OCI-LY3 (cell line): ENCODE measurements at regions not wholly inside any gene's neighbourhood (a gene's known extent, or its start where the extent isn't known, plus 50 kb on each side); places are given as distances from the start of the nearest gene placed in this dataset.

Source experiments
- EZH2phosphoT487 ChIP-seq: fragments of 200-600 bp; shearing (Covaris generic); IDR thresholded peaks from 2 replicates; pipeline ENCODE4 v1.6.1; 2018; ENCODE audit warnings: antibody characterized with exemption, mixed run types, low read depth
- TF ChIP-seq, protein P1 (sequence below): fragments of 200-600, 300-600 bp; sonication (generic); IDR thresholded peaks from 2 replicates; pipeline ENCODE4 v1.5.1; 2014; ENCODE audit warnings: antibody characterized with exemption, low read length, low read depth

DNA sequence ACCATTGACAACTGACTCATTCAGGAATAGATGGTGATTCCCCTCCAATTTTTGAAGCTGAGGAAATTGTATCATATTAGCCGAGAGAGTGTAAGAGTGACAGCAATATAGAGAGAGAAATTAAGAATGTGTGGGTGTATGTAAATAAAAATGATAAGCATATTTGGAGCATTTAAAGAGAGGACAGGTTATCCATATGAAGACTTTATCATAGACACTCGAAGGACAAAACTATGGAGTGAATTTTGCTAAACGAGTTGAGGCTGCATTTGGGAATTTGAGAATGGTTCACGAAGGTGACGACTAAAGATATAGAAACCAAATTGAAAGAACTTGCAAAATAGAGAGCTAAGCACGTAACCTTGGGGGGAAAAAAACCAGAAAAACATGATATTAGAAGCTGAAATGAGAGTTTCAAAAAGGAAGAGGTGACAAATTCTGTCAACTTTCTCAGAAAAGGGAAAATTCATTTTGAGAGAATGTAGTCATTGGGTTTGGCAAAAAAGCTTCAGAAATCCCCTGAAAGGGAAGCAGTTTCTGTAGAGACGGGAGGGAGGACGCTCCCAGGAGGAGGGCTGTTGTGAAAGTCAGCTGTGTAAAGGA, 129.7 kb downstream of the KCNJ2 start:
- TF ChIP-seq, protein P1, sequence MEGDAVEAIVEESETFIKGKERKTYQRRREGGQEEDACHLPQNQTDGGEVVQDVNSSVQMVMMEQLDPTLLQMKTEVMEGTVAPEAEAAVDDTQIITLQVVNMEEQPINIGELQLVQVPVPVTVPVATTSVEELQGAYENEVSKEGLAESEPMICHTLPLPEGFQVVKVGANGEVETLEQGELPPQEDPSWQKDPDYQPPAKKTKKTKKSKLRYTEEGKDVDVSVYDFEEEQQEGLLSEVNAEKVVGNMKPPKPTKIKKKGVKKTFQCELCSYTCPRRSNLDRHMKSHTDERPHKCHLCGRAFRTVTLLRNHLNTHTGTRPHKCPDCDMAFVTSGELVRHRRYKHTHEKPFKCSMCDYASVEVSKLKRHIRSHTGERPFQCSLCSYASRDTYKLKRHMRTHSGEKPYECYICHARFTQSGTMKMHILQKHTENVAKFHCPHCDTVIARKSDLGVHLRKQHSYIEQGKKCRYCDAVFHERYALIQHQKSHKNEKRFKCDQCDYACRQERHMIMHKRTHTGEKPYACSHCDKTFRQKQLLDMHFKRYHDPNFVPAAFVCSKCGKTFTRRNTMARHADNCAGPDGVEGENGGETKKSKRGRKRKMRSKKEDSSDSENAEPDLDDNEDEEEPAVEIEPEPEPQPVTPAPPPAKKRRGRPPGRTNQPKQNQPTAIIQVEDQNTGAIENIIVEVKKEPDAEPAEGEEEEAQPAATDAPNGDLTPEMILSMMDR = no peak
- TF ChIP-seq EZH2phosphoT487 = no peak
